Skeletal muscle satellite cell (primary cell): ENCODE measurements at regions not wholly inside any gene's neighbourhood (a gene's known extent, or its start where the extent isn't known, plus 50 kb on each side); places are given as distances from the start of the nearest gene placed in this dataset.

Experiments used
- H3K27me3 ChIP-seq: 2 replicates; pipeline ENCODE4 v1.7.0; 2013; ENCODE audit warnings: low read length; ENCODE audit not compliant: control insufficient read depth, insufficient read depth
- H3K36me3 ChIP-seq: 2 replicates; pipeline ENCODE4 v1.7.0; 2013; ENCODE audit warnings: mild to moderate bottlenecking, control low read depth, low read length; ENCODE audit not compliant: insufficient read depth
- H3K4me1 ChIP-seq: 2 replicates; pipeline ENCODE4 v1.7.0; 2013; ENCODE audit warnings: low read length; ENCODE audit not compliant: control insufficient read depth, insufficient read depth
- H3K4me2 ChIP-seq: 2 replicates; pipeline ENCODE4 v1.7.0; 2013; ENCODE audit warnings: mild to moderate bottlenecking, low read length
- H3K4me3 ChIP-seq: 2 replicates; pipeline ENCODE4 v1.7.0; 2013; ENCODE audit warnings: low read length
- H3K9ac ChIP-seq: 2 replicates; pipeline ENCODE4 v1.7.0; 2013; ENCODE audit warnings: mild to moderate bottlenecking, low read depth, low read length, moderate library complexity
- H3K9me3 ChIP-seq: replicated peaks from 2 replicates; pipeline ENCODE4 v1.7.0; 2013; ENCODE audit warnings: mild to moderate bottlenecking, control low read depth, low read length

DNA sequence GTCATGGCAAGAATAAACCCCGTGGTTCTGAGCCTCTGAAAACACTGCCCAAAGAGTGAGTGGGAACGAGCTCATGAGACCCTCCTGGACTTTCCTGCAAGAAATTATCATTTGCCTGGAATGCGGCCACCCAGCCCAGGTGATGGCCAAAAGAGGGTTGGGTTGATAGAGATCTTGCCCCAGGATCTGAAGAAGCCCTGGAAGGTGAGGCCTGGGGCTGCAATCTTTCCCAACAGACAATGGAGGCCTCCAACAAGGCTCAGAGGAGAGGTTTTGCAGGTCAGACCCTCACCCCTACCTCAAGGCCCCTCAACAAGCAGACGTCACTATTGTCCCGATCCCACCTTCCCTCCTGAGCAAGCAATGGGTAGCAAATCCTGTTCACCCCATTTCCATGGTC is 106.0 kb upstream of the SOD1 start:
- Histone ChIP-seq H3K9me3 (no peaks in the 10 kb centered on the region), H3K9ac (no peak overlapping the region), H3K4me3 (no peak overlapping the region), H3K4me1 (peaks cover 10% of the 10 kb centered on the region), H3K36me3 (no peaks in the 10 kb centered on the region), H3K27me3 (peaks cover 29% of the 10 kb centered on the region), H3K4me2 (no peak overlapping the region)

DNA sequence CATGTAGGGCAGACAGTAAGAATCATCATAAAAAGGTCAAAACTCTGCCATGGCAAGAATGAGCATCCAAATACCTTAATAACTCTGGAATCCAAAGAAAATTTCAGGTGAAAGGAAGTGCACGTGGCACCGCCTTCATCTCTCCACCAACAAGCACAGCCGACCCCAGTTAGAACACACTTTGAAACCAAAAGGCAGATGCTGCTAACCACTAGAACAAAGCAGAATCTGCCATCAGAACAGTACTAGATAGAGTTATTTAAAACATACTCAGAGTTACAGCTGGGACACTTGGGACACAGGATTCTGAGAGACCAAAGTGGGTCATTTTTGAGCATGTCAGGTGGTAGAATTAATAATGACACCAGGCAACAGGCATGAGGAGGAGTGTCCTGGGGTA is 106.7 kb upstream of the SOD1 start:
- Histone ChIP-seq H3K4me1 (peaks cover 10% of the 10 kb centered on the region), H3K4me2 (no peak overlapping the region), H3K36me3 (no peaks in the 10 kb centered on the region), H3K9ac (no peak overlapping the region), H3K27me3 (peaks cover 23% of the 10 kb centered on the region), H3K4me3 (no peak overlapping the region), H3K9me3 (no peaks in the 10 kb centered on the region)

DNA sequence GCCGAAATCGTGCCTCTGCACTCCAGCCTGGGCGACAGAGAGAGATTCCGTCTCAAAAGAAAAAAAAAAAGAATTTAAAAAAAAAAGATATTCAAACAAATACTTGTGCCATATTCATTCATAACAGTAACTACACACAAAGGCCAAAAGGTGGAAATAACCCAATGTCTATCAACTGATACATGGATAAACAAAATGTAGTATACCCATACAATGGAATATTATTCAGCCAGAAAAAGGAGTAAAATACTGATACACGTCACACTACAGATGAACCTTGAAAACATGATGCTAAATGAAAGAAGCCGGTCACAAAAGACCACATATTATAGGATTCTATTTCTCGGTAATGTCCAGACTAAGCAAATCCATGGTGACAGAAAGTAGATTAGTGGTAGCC is 109.4 kb upstream of the SOD1 start:
- H3K4me2 ChIP-seq, result no peak overlapping the region
- H3K36me3 ChIP-seq, result no peaks in the 10 kb centered on the region
- H3K9me3 ChIP-seq, result no peaks in the 10 kb centered on the region
- no peak overlapping the region for H3K9ac ChIP-seq
- H3K27me3 ChIP-seq, result peaks cover 5% of the 10 kb centered on the region
- H3K4me3 ChIP-seq, result no peak overlapping the region
- peaks cover 6% of the 10 kb centered on the region for H3K4me1 ChIP-seq

DNA sequence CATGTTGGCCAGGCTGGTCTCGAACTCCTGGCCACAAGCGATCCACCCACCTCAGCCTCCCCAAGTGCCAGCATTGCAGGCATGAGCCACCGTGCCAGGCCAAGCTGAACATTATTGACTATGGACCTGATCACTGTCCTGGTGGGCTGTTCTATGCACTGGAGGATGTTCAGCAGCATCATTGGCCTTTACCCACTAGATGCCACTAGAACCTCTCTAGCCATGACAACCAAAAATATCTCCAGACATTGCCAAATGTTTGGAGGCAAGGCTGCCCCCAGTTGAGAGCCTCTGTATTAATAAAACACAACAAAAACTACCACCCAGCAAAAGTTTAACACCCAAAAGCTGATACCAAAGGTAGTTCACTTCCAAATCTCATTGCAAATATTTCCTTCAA is 110.8 kb upstream of the SOD1 start:
- H3K4me3 ChIP-seq, result no peak overlapping the region
- no peak overlapping the region for H3K4me2 ChIP-seq

DNA sequence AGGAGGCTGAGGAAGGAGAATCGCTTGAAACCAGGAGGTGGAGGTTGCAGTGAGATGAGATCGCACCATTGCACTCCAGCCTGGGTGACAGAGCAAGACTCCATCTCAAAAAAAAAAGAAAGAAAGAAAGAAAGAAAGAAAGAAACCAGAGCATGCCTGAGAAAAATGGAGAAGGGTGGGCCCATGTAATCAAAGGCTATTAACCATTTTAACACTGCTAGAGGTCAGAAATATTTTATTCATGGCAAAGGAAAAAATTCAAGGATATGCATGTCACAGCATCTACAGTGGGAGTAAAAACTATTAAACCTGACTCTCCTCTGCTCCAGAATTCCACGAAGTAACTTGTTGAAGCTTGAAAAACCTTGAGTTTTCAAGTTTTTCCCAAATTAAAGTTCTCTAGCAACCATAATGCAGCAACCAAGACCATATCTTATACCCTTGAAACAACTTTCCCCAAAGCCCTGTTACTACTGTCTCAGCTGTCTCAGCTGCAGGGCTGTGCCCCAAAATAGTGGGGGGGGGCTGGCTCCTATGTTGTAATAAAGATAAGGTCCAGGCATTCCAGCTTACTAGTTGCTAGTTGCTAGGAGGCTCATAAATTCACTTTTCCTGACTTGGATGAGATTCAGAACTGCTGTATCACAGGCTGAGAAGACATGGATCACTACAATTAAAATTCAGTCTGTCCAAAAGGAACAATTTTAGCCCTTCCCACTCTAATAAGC is 112.9 kb upstream of the SOD1 start:
- H3K4me3 ChIP-seq, result no peak overlapping the region
- H3K9ac ChIP-seq, result no peak overlapping the region
- H3K4me2 ChIP-seq, result no peak overlapping the region
- no peaks in the 10 kb centered on the region for H3K36me3 ChIP-seq
- H3K9me3 ChIP-seq, result no peaks in the 10 kb centered on the region
- H3K27me3 ChIP-seq, result peaks cover 5% of the 10 kb centered on the region
- no peaks in the 10 kb centered on the region for H3K4me1 ChIP-seq

More for the DNA sequence above, 110.8 kb upstream of the SOD1 start:
- Histone ChIP-seq H3K27me3 (peaks cover 5% of the 10 kb centered on the region), H3K9ac (no peak overlapping the region), H3K36me3 (no peaks in the 10 kb centered on the region), H3K9me3 (no peaks in the 10 kb centered on the region), H3K4me1 (no peaks in the 10 kb centered on the region)

DNA sequence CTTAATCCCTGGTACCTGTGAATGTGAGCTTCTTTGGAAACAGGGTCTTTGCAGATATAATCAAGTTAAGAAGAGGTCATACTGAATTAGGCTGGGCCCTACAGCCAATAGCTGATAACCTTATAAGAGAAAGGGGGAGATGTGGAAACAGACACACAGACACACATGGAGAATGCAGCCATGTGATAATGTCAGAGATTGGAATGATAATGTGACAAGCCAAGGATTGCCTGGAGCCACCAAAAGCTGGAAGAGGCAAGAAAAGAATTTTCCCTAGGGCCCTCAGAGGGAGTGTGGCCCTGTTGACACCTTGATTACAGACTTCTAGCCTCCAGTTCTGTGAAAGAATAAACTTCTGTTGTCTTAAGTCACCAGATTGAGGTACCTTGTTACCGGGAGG is 114.5 kb upstream of the SOD1 start:
- no peaks in the 10 kb centered on the region for H3K4me1 ChIP-seq
- H3K4me3 ChIP-seq, result no peak overlapping the region
- H3K36me3 ChIP-seq, result no peaks in the 10 kb centered on the region
- H3K9me3 ChIP-seq, result no peaks in the 10 kb centered on the region
- H3K27me3 ChIP-seq, result peaks cover 5% of the 10 kb centered on the region
- H3K9ac ChIP-seq, result no peak overlapping the region
- H3K4me2 ChIP-seq, result no peak overlapping the region

DNA sequence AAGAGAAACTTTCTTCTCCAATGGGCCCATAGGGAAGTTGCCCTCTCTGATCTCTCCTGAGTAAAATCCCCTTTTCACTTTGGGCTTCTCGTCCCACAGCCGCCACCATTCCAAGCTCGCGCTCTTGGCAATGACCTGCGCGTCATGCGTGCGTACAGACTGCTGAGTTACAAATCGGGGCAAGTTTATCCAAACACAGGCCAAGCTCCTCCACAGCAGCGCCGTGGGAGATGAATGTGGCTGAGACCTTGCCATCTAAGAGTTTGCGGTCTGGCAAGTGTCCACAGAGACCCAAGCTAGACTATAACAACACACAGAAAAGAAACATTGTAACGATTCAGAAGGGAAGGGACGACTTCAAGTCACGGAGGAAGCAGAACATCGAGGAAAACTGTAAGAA is 116.3 kb upstream of the SOD1 start:
- no peak overlapping the region for H3K9ac ChIP-seq
- no peaks in the 10 kb centered on the region for H3K9me3 ChIP-seq
- no peak overlapping the region for H3K4me3 ChIP-seq

DNA sequence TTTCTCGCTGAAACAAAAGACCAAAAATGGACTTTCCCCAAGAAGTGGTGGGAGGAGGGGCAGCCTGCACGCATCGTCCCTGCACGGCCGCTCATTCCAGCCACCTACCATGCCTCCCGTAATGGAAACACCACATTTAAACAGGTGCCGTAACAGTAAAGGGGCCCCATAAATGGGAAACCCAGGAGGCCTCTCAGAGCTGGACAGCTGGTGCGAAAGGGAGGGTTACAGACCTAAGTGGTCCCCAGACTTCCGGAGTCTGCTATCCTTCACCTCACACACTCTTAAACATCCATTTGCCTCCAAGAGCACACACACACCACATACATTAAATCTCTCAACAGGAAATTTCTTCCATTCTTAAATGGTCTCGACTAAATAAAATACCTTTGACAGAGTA is 120.7 kb upstream of the SOD1 start:
- H3K36me3 ChIP-seq, result no peaks in the 10 kb centered on the region
- H3K9ac ChIP-seq, result no peak overlapping the region
- no peak overlapping the region for H3K4me3 ChIP-seq
- H3K4me2 ChIP-seq, result no peak overlapping the region
- H3K9me3 ChIP-seq, result no peaks in the 10 kb centered on the region
- no peaks in the 10 kb centered on the region for H3K4me1 ChIP-seq
- H3K27me3 ChIP-seq, result no peaks in the 10 kb centered on the region

More for the DNA sequence above, 116.3 kb upstream of the SOD1 start:
- no peaks in the 10 kb centered on the region for H3K4me1 ChIP-seq
- H3K4me2 ChIP-seq, result no peak overlapping the region
- peaks cover 5% of the 10 kb centered on the region for H3K27me3 ChIP-seq
- no peaks in the 10 kb centered on the region for H3K36me3 ChIP-seq

DNA sequence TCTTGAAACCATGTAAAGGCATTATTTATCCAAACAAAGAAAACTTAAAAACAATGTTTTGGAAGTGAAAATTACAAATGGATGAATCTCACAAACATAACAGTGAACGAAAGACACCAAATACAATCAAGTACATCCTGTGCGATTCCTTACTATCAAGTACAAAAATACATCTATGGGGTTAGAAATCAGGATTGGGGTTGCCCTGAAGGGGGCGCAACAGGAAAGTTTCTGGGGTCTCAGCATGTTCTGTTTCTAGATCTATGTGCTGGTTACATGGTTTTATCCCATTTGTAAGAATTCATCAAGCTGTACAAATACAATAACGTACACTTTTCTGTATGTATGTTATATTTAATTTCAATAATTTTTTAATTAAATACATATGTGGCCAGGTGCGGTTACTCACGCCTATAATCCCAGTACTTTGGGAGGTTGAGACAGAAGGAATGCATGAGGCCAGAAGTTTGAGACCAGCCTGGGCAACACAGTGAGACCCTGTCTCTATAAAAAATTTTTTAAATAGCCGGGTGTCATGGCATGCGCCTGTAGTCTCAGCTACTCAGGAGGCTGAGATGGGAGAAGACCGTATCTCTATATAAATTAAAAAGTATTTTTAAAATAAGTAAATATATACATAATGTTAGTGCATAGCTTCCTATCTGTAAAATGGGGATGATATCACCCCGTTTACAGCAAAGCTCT is 121.5 kb upstream of the SOD1 start:
- Histone ChIP-seq H3K4me1 (no peaks in the 10 kb centered on the region), H3K27me3 (no peaks in the 10 kb centered on the region), H3K4me2 (no peak overlapping the region), H3K9ac (no peak overlapping the region), H3K4me3 (no peak overlapping the region), H3K36me3 (no peaks in the 10 kb centered on the region), H3K9me3 (no peaks in the 10 kb centered on the region)

DNA sequence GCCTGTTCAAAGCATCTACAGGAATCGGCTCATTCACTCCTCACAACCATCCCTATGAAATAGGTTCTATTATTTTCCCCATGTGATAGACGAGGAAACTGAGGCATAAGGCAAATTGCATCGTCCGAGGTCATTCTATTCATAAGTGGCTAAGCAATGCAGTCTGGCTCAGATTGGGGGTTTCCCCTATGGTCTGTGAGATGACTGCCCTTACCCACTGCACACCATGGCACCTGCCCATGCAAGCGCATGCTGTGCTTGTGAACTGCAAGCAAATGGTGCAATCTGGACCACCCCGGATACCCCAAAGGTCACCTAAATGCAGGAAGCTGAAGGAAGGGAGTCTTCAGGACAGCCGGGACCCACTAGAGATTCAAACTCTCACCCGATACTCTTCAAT is 123.4 kb upstream of the SOD1 start:
- H3K4me1 ChIP-seq, result no peaks in the 10 kb centered on the region
- H3K4me3 ChIP-seq, result no peak overlapping the region
- H3K9me3 ChIP-seq, result no peaks in the 10 kb centered on the region
- no peaks in the 10 kb centered on the region for H3K36me3 ChIP-seq
- H3K4me2 ChIP-seq, result no peak overlapping the region
- H3K9ac ChIP-seq, result no peak overlapping the region
- no peaks in the 10 kb centered on the region for H3K27me3 ChIP-seq

DNA sequence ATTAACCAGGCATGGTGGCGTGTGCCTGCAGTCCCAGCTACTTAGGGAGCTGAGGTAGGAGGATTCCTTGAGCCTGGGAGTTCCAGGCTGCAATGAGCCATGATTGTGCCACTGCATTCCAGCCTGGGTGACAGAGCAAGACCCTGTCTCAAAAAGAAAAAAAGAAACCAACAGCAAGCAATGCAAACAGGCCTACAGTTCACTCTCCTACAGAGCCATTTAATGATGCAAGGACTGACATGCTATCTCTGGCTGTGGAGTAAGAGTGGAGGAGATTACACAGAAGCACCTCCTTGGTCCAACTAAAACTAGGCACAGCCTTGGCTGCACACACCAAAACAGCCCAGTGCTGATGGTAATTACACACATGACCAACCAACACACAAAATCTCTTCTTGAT is 127.5 kb upstream of the SOD1 start:
- Histone ChIP-seq H3K27me3 (no peaks in the 10 kb centered on the region), H3K4me1 (no peaks in the 10 kb centered on the region), H3K9me3 (no peaks in the 10 kb centered on the region), H3K36me3 (no peaks in the 10 kb centered on the region), H3K4me2 (no peak overlapping the region), H3K4me3 (no peak overlapping the region), H3K9ac (no peak overlapping the region)
